ENCODE measurements at regions not wholly inside any gene's neighbourhood (a gene's known extent, or its start where the extent isn't known, plus 50 kb on each side); places are given as distances from the start of the nearest gene placed in this dataset.

- no peak for TF ChIP-seq CTCF (IDR thresholded peaks at IDR 0.05)
- no peak for TF ChIP-seq POLR2AphosphoS5 (IDR thresholded peaks at IDR 0.05; ENCODE audit: low read depth, low read length)
Measured at GRCh38 chr6:3650076-3650958, 101.2 kb downstream of the PXDC1 start.
